22Rv1 (cell line): ENCODE measurements at regions not wholly inside any gene's neighbourhood (a gene's known extent, or its start where the extent isn't known, plus 50 kb on each side); places are given as distances from the start of the nearest gene placed in this dataset.

ENCODE experiments used
- ZFX ChIP-seq: fragments of 450-650 bp; IDR thresholded peaks from 2 replicates; pipeline ENCODE4 v1.6.1; 2017; ENCODE audit warnings: antibody characterized with exemption, borderline replicate concordance
- TF ChIP-seq, protein P1 (sequence below): fragments of 450-650 bp; IDR thresholded peaks from 2 replicates; pipeline ENCODE4 v1.5.1; 2017; ENCODE audit warnings: mild to moderate bottlenecking

DNA sequence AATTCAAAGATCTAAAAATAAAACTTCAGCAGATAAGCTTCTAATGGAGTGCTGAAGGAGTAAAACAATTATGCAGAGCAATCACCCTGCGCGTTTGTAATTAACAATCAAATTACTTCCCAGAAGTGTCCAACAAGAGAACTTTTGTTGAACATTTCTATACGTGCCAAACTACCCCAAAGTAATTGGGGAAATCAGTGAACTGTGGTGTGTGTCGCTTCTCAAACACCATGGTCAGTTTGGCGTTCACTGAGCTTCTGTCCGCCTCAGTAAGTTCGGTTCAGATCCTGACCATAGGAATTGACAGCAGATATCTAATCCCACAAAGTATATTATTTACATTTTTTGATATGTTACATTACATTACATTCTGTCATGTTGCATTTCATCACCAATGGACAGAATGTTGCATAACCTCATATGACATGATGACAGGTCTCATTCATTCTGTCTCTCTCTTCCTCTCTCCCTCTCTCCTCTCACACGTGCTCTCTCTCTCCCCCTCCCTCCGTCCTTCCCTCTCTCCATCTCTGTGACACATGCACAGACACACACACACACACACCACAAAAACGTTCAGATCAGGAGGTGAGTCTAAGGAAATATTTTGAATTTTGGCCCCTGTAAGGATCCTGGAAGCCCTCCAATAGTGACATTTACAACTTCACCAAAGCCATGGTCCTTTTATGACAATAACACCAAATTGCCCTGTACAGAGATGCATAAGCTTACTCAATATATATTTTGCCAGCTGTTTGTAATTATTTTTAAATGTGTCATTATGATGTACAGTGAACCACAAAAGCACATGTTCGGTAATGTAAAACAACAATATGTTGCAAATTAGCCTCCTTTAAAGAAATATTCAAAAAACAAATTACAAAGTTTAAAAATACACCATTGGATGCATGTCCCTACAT is 269.2 kb downstream of the FIGN start:
- TF ChIP-seq, protein P1, sequence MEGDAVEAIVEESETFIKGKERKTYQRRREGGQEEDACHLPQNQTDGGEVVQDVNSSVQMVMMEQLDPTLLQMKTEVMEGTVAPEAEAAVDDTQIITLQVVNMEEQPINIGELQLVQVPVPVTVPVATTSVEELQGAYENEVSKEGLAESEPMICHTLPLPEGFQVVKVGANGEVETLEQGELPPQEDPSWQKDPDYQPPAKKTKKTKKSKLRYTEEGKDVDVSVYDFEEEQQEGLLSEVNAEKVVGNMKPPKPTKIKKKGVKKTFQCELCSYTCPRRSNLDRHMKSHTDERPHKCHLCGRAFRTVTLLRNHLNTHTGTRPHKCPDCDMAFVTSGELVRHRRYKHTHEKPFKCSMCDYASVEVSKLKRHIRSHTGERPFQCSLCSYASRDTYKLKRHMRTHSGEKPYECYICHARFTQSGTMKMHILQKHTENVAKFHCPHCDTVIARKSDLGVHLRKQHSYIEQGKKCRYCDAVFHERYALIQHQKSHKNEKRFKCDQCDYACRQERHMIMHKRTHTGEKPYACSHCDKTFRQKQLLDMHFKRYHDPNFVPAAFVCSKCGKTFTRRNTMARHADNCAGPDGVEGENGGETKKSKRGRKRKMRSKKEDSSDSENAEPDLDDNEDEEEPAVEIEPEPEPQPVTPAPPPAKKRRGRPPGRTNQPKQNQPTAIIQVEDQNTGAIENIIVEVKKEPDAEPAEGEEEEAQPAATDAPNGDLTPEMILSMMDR: no peak
- TF ChIP-seq ZFX: no peak
